K562 (cell line): ENCODE measurements at regions not wholly inside any gene's neighbourhood (a gene's known extent, or its start where the extent isn't known, plus 50 kb on each side); places are given as distances from the start of the nearest gene placed in this dataset.

Source experiments
- ATAC-seq: fragments of 200-7000 bp; cut with Tn5 transposase; 3 replicates; pipeline ENCODE4 v1.9.1; 2020; ENCODE audit warnings: moderate library complexity
- BruUV-seq: library from RNA; stranded (reverse); fragments of 400-500 nt; replicated peaks from 2 replicates; lab custom pipeline; 2021; lab: Mats Ljungman, UMichigan
- CTCF ChIA-PET: fragments of 300-600 bp; formaldehyde crosslinking; extraction: SDS; loops from one replicate; lab custom pipeline; 2021; ENCODE audit warnings: low intra/inter-chr PET ratio; lab: Yijun Ruan, JAX
- POLR2A ChIA-PET: fragments of 300-600, 350-650 bp; sonication (Branson Sonifier 250); formaldehyde crosslinking; extraction: SDS; loops from one replicate; lab custom pipeline; 2021; ENCODE audit warnings: antibody characterized with exemption, inconsistent platforms; lab: Yijun Ruan, JAX
- DNase-seq, 4 experiments: peaks; one replicate each; pipeline versions ENCODE4 v3.0.0 to v3.0.0-alpha.2; 2011 to 2018; ENCODE audit warnings: low spot score in 3 of 4, mixed read lengths in 3 of 4; ENCODE audit errors: extremely low read depth in 1 of 4
- FAIRE-seq: peaks from 2 replicates; lab custom pipeline; 2011; peaks lifted over from hg19 to GRCh38; lab: Jason Lieb, UNC
- H2AFZ ChIP-seq: 2 replicates; pipeline ENCODE4 v1.6.0; 2011; ENCODE audit warnings: low read depth, low read length, control low read depth, inconsistent platforms
- H3K27ac ChIP-seq: fragments of 200-600 bp; 3 replicates; pipeline ENCODE4 v1.8.0; 2011; ENCODE audit warnings: low read depth, mild to moderate bottlenecking, control low read depth, inconsistent platforms, low read length, moderate library complexity, mixed read lengths; ENCODE audit errors: extremely low read depth
- H3K27me3 ChIP-seq, 2 experiments: fragments of 300-600 bp in 1 of 2; 2 replicates in 1 of 2; 3 replicates in 1 of 2; pipeline versions ENCODE4 v1.6.0 to v1.8.0; 2011; ENCODE audit warnings: inconsistent platforms in 2 of 2, low read length in 2 of 2, mild to moderate bottlenecking in 1 of 2, mixed read lengths in 1 of 2, moderate library complexity in 1 of 2; ENCODE audit not compliant: control insufficient read depth in 2 of 2, insufficient read depth in 2 of 2
- H3K36me3 ChIP-seq: fragments of 300-600 bp; 3 replicates; pipeline ENCODE4 v1.8.0; 2011; ENCODE audit warnings: mild to moderate bottlenecking, low read length, inconsistent platforms; ENCODE audit not compliant: control insufficient read depth, insufficient read depth
- H3K4me1 ChIP-seq, 2 experiments: fragments of 200-600 bp in 1 of 2; replicated peaks in 1 of 2; 2 replicates in 1 of 2; 3 replicates in 1 of 2; pipeline versions ENCODE4 v1.5.1 to v1.8.0; 2011; ENCODE audit warnings: inconsistent platforms in 2 of 2, low read length in 2 of 2, mild to moderate bottlenecking in 1 of 2, mixed read lengths in 1 of 2, moderate library complexity in 1 of 2; ENCODE audit not compliant: control insufficient read depth in 2 of 2, insufficient read depth in 2 of 2
- H3K4me2 ChIP-seq: 2 replicates; pipeline ENCODE4 v1.6.1; 2011; ENCODE audit warnings: low read length, control low read depth, inconsistent platforms, mixed read lengths; ENCODE audit not compliant: insufficient read depth
- H3K4me3 ChIP-seq: fragments of 200-600 bp; sonication (generic), shearing (Covaris generic); 2 replicates; pipeline ENCODE4 v1.5.1; 2016; ENCODE audit warnings: control low read depth, inconsistent platforms
- H3K79me2 ChIP-seq: fragments of 200-600 bp; 3 replicates; pipeline ENCODE4 v1.8.0; 2011; ENCODE audit warnings: low read length, inconsistent platforms; ENCODE audit not compliant: control insufficient read depth, insufficient read depth
- H3K9ac ChIP-seq, 2 experiments: 2 replicates each; pipeline versions ENCODE4 v1.6.0 to v1.6.1; 2011; ENCODE audit warnings: low read depth in 2 of 2, low read length in 2 of 2, control low read depth in 1 of 2, inconsistent platforms in 1 of 2, mild to moderate bottlenecking in 1 of 2, mixed read lengths in 1 of 2; ENCODE audit not compliant: insufficient read depth in 1 of 2
- H3K9me1 ChIP-seq: one replicate; pipeline ENCODE4 v1.6.0; 2011; ENCODE audit warnings: inconsistent platforms, mild to moderate bottlenecking, low read length, moderate library complexity; ENCODE audit not compliant: control insufficient read depth, insufficient read depth
- H3K9me3 ChIP-seq: replicated peaks from 2 replicates; pipeline ENCODE4 v1.5.1; 2011; ENCODE audit warnings: low read depth, low read length, inconsistent platforms; ENCODE audit not compliant: control insufficient read depth, insufficient read depth
- H4K20me1 ChIP-seq: replicated peaks from 2 replicates; pipeline ENCODE4 v1.6.1; 2011; ENCODE audit warnings: low read length, inconsistent platforms, mixed read lengths; ENCODE audit not compliant: control insufficient read depth, insufficient read depth
- ETV6 ChIP-seq, 3 experiments: fragments of 150-350 bp in 1 of 3; sonication (generic) in 1 of 3; formaldehyde crosslinking in 1 of 3; IDR thresholded peaks; 2 replicates each; pipeline versions ENCODE4 v1.6.1 to v1.8.0; 2014 to 2022; ENCODE audit warnings: borderline replicate concordance in 2 of 3, low read depth in 2 of 3, antibody characterized with exemption in 1 of 3, low read length in 1 of 3, mild to moderate bottlenecking in 1 of 3, missing genetic modification reagents in 1 of 3
- FOS ChIP-seq: IDR thresholded peaks from 3 replicates; pipeline ENCODE4 v1.6.1; 2011; ENCODE audit not compliant: insufficient read length; ENCODE audit errors: extremely low read depth
- NFYB ChIP-seq: IDR thresholded peaks from 2 replicates; pipeline ENCODE4 v1.6.1; 2011; ENCODE audit warnings: mild to moderate bottlenecking, moderate library complexity; ENCODE audit not compliant: insufficient read length; ENCODE audit errors: extremely low read depth
- WGBS: fragments of 100-300 bp; shearing (Covaris generic); methylation state at CpG from one replicate; pipeline ENCODE4 v1.1.6; 2016; ENCODE audit warnings: low coverage, mixed read lengths; ENCODE audit not compliant: insufficient coverage; ENCODE audit errors: missing lambda C conversion rate; 5-methylcytosine and 5-hydroxymethylcytosine counted together
- in situ Hi-C: fragments of 300-500 bp; cut with MboI; formaldehyde crosslinking; loops from 4 replicates; pipeline ENCODE4 v1.15.0; 2018; ENCODE audit warnings: inconsistent platforms, mixed read lengths
- intact Hi-C: fragments of 100-400 bp; cut with micrococcal nuclease; formaldehyde crosslinking; loops from 2 replicates; pipeline ENCODE4 v1.14.2; 2022
- TF ChIP-seq, protein P1 (sequence below): fragments of 450-650 bp; formaldehyde crosslinking; IDR thresholded peaks from 2 replicates; pipeline ENCODE4 v1.4.0; 2022; ENCODE audit warnings: mild to moderate bottlenecking, moderate library complexity

DNA sequence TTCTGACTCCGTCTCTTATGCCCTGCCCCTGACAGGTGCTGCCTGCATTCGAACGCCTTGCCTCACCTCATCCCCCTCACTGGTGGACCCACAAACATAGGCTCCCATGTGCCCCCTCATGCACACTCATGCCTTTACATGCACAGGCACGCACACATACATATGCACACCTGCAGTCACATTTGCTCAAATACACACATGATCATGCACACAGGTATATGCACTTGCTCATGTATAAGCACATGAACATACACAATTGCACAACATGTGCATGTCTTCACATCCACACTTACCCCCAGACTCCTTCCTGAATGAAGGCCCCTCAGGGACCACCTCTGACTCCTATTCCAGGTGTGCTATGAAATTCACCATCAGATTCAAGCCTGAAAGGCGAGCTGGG lies 506.9 kb downstream of the PTPRU start (continued):
- TF ChIP-seq, protein P1, sequence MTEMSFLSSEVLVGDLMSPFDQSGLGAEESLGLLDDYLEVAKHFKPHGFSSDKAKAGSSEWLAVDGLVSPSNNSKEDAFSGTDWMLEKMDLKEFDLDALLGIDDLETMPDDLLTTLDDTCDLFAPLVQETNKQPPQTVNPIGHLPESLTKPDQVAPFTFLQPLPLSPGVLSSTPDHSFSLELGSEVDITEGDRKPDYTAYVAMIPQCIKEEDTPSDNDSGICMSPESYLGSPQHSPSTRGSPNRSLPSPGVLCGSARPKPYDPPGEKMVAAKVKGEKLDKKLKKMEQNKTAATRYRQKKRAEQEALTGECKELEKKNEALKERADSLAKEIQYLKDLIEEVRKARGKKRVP (CRISPR knock-in tag): no peak

DNA sequence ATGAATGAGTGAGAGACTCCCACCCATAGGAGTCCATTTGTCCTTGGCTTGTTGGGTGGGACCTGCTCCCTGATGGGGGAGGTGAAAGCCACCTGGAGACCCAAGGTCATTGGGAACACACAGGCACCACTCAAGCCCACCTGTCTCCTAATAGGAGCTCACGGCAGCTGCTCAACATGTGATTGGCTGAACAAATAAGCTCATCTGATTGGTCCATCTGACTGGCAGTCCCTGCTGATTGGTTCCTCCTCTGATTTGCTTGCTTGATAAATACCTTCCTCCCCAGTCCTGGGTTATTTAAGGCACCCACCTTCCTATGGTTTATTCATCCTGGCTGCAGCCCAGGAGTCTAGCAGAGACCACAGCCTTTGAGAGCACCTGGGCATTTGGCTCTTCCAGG lies 502.9 kb downstream of the PTPRU start:
- 5% methylated on average over 1 of the region's 1 CpG for WGBS
- intact Hi-C loops: no loop called here

More for the DNA sequence above, 502.9 kb downstream of the PTPRU start:
- no peak overlapping the region for H3K27ac ChIP-seq
- H3K4me2 ChIP-seq: no peak overlapping the region
- no peaks in the 10 kb centered on the region for H3K27me3 ChIP-seq
- no peak for FAIRE-seq
- H3K79me2 ChIP-seq: no peaks in the 10 kb centered on the region
- H3K4me1 ChIP-seq: no peaks in the 10 kb centered on the region
- no peak overlapping the region for H3K4me3 ChIP-seq
- no peak overlapping the region for H3K9ac ChIP-seq
- DNase-seq: peak; percentile 4 to 42 (median 36)
- in situ Hi-C loops: no loop called here
- H4K20me1 ChIP-seq: peaks cover 7% of the 10 kb centered on the region; the same call in 1 of the 2 replicates
- TF ChIP-seq NFYB (peak; percentile 68), ETV6 (IDR thresholded peaks at IDR 0.05; ENCODE audit: borderline replicate concordance in 1 of 2, low read depth in 2 of 2, low read length in 1 of 2) (no peak), ETV6 (CRISPR knock-in tag; IDR thresholded peaks at IDR 0.05; ENCODE audit: borderline replicate concordance) (no peak), FOS (peak; percentile 21)
- no peaks in the 10 kb centered on the region for H3K36me3 ChIP-seq
- no peak for ATAC-seq
- H3K9me1 ChIP-seq: no peaks in the 10 kb centered on the region
- no TSS peak for BruUV-seq
- H2AFZ ChIP-seq: no peak overlapping the region
- CTCF ChIA-PET: no interaction called here
- H3K9me3 ChIP-seq: no peaks in the 10 kb centered on the region
- POLR2A ChIA-PET: interaction anchor here (0.6 to 0.8 kb wide), 2 partner anchors 14 to 15 kb away, joined by 3 read pairs; no protein-coding TSS in a partner anchor
